AG04449 (cell line): ENCODE measurements at regions not wholly inside any gene's neighbourhood (a gene's known extent, or its start where the extent isn't known, plus 50 kb on each side); places are given as distances from the start of the nearest gene placed in this dataset.

Experiments
- CTCF ChIA-PET: fragments of 350-600 bp; formaldehyde crosslinking; extraction: SDS; loops from one replicate; lab custom pipeline; 2021; ENCODE audit warnings: antibody characterized with exemption; lab: Yijun Ruan, JAX
- POLR2A ChIA-PET: fragments of 400-600, 350-600 bp; formaldehyde crosslinking; extraction: SDS; loops from one replicate; lab custom pipeline; 2020; ENCODE audit warnings: antibody characterized with exemption, inconsistent platforms; lab: Yijun Ruan, JAX
- DNase-seq: peaks from one replicate; pipeline ENCODE4 v3.0.0-alpha.2; 2010; ENCODE audit warnings: low read depth, low spot score
- H3K4me3 ChIP-seq: 2 replicates; pipeline ENCODE4 v1.5.1; 2011; ENCODE audit warnings: low read depth, mild to moderate bottlenecking, control low read depth, low read length
- CTCF ChIP-seq: IDR thresholded peaks from one replicate; pipeline ENCODE4 v1.5.1; 2011; ENCODE audit warnings: mild to moderate bottlenecking, moderate library complexity, low read length, control low read depth, inconsistent platforms; ENCODE audit not compliant: insufficient read depth; ENCODE audit errors: missing control alignments

DNA sequence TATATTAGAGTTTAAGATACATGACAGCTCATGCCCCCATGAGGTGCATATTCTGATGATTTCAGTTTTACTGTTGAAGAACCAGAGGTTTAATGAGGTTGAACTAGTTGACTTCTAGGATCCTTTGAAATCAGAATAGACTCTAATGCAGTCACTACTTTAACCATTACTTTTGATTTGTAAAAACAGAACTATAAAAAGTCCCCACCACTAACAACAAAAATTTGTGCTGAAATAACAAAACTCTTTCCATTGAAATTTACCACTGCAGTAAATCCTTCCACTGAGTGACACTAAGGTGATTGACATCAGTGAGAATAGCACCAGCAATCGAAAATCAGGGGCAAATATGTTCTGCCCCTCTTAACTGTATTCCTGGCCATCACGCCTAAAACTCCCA, 214.1 kb downstream of the SHQ1 start:
- TF ChIP-seq CTCF, result no peak
- no peak overlapping the region for H3K4me3 ChIP-seq
- POLR2A ChIA-PET, result no interaction called here
- no peak for DNase-seq
- CTCF ChIA-PET, result no interaction called here

DNA sequence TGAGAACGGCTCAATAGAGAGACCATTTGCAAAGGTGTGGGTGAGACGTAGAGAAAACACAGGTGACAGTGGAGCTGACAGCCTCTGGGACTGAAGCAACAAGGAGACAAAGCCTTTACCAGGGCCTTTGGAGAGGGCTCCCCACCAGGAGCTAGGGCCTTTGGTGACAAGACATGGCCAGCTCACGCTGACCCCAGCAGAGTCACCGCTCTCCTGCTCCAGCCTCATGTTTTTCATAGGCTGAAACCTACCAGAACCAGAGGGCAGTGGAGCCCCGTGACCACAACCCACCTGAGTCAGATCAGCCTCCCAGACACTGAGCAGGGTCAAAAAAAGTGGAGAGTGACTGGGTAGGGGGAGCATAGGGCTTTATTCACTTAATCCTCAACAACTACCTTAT, 214.7 kb downstream of the SHQ1 start:
- ChIA-PET CTCF (no interaction called here), POLR2A (no interaction called here)
- no peak for DNase-seq
- TF ChIP-seq CTCF, result no peak
- H3K4me3 ChIP-seq, result no peak overlapping the region

DNA sequence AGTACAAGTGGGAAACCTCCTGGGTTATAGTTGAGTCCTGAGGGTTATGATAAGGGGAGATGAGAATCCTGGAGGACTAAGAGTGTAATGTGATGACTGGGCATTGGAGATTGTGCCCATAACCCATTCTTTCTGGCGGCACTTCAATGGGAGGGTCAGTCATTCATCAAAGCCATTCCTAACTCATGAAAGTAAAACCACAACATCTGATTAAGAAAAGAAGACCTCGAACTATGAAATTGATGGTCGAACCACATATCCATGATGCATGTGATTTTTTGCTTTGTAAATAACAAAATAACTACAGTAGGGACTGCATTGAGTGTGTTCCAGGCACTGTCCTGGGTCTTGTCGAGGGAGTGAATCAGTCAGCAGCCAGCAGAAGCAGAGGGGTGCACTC, 215.1 kb downstream of the SHQ1 start:
- no peak for DNase-seq
- TF ChIP-seq CTCF, result no peak
- ChIA-PET POLR2A (no interaction called here), CTCF (no interaction called here)
- H3K4me3 ChIP-seq, result no peak overlapping the region

GRCh38 chr3:72632129-72632528, 216.1 kb downstream of the SHQ1 start:
- no peak for DNase-seq
- no peak overlapping the region for H3K4me3 ChIP-seq
- CTCF ChIA-PET, result interaction anchor here (1.2 kb wide), 1 partner anchor 24 kb away, joined by 3 read pairs; no protein-coding TSS in a partner anchor
- TF ChIP-seq CTCF, result no peak
- POLR2A ChIA-PET, result no interaction called here

DNA sequence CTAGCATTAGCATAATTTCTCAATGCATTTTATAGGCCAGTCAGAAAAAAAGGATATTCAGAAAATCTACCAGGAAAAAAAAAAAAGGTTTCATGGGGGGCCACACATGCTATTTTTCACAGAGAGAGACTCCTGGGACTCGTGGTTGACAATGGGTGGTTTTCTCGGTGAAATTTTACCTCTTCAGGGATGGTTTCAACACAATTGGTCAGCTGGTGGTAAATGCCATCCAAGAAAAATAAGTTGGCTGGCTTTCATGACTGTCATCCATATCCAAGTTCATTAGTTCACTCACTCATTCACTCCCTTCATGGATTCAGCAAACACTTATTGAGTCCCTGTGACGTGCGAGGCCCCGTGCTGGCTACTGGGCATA, 217.3 kb downstream of the SHQ1 start:
- TF ChIP-seq CTCF, result no peak
- ChIA-PET POLR2A (no interaction called here), CTCF (no interaction called here)
- DNase-seq, result no peak
- no peak overlapping the region for H3K4me3 ChIP-seq

- ChIA-PET CTCF (no interaction called here), POLR2A (no interaction called here)
- TF ChIP-seq CTCF, result no peak
- no peak overlapping the region for H3K4me3 ChIP-seq
- no peak for DNase-seq
Observed at GRCh38 chr3:72630327-72630968, 217.8 kb downstream of the SHQ1 start.
